HUES48 (cell line): ENCODE measurements at regions not wholly inside any gene's neighbourhood (a gene's known extent, or its start where the extent isn't known, plus 50 kb on each side); places are given as distances from the start of the nearest gene placed in this dataset.
"Not testable (repeated sequence)": the region's sequence is repeated elsewhere in the genome, so short reads cannot be mapped to it uniquely, and the experiment has no call there.

Source experiments
- H3K27ac ChIP-seq: one replicate; pipeline ENCODE4 v1.7.0; 2013; ENCODE audit warnings: low read depth, low read length, inconsistent platforms
- H3K27me3 ChIP-seq: 2 replicates; pipeline ENCODE4 v1.6.1; 2013; ENCODE audit warnings: mild to moderate bottlenecking, low read length; ENCODE audit not compliant: control insufficient read depth, insufficient read depth
- H3K36me3 ChIP-seq: 2 replicates; pipeline ENCODE4 v1.6.1; 2013; ENCODE audit warnings: low read length; ENCODE audit not compliant: control insufficient read depth, insufficient read depth
- H3K4me1 ChIP-seq: 2 replicates; pipeline ENCODE4 v1.6.1; 2013; ENCODE audit warnings: mild to moderate bottlenecking, low read length; ENCODE audit not compliant: control insufficient read depth, insufficient read depth
- H3K4me3 ChIP-seq: 2 replicates; pipeline ENCODE4 v1.5.1; 2013; ENCODE audit warnings: mild to moderate bottlenecking, low read depth, low read length
- H3K9ac ChIP-seq: 2 replicates; pipeline ENCODE4 v1.6.1; 2013; ENCODE audit warnings: mild to moderate bottlenecking, low read depth, low read length, moderate library complexity
- H3K9me3 ChIP-seq: 2 replicates; pipeline ENCODE4 v1.6.1; 2013; ENCODE audit warnings: low read length; ENCODE audit not compliant: control insufficient read depth, insufficient read depth

- H3K9me3 ChIP-seq, result no peaks in the 10 kb centered on the region
- H3K36me3 ChIP-seq, result no peaks in the 10 kb centered on the region
- H3K27me3 ChIP-seq, result no peaks in the 10 kb centered on the region
- no peak overlapping the region for H3K27ac ChIP-seq
- no peak overlapping the region for H3K4me3 ChIP-seq
- no peak overlapping the region for H3K9ac ChIP-seq
- no peaks in the 10 kb centered on the region for H3K4me1 ChIP-seq
These were observed 472.8 kb downstream of the EIPR1 start for GRCh38 chr2:2904721-2905350.

- Histone ChIP-seq H3K9ac (no peak overlapping the region), H3K27me3 (no peaks in the 10 kb centered on the region), H3K4me3 (no peak overlapping the region), H3K9me3 (no peaks in the 10 kb centered on the region), H3K27ac (no peak overlapping the region), H3K4me1 (no peaks in the 10 kb centered on the region), H3K36me3 (no peaks in the 10 kb centered on the region)
These were observed 474.9 kb downstream of the EIPR1 start for GRCh38 chr2:2902547-2903281.

GRCh38 chr2:2901384-2902345 is 476.0 kb downstream of the EIPR1 start:
- H3K4me1 ChIP-seq, result no peaks in the 10 kb centered on the region
- no peak overlapping the region for H3K27ac ChIP-seq
- no peaks in the 10 kb centered on the region for H3K27me3 ChIP-seq
- H3K4me3 ChIP-seq, result no peak overlapping the region
- H3K36me3 ChIP-seq, result no peaks in the 10 kb centered on the region
- H3K9me3 ChIP-seq, result no peaks in the 10 kb centered on the region
- no peak overlapping the region for H3K9ac ChIP-seq

GRCh38 chr2:2899826-2900225 is 477.8 kb downstream of the EIPR1 start:
- no peak overlapping the region for H3K9ac ChIP-seq
- no peaks in the 10 kb centered on the region for H3K9me3 ChIP-seq
- no peak overlapping the region for H3K27ac ChIP-seq
- H3K27me3 ChIP-seq, result no peaks in the 10 kb centered on the region
- H3K4me3 ChIP-seq, result no peak overlapping the region
- H3K36me3 ChIP-seq, result no peaks in the 10 kb centered on the region
- H3K4me1 ChIP-seq, result no peaks in the 10 kb centered on the region

GRCh38 chr2:2898744-2899143 is 478.9 kb downstream of the EIPR1 start:
- Histone ChIP-seq H3K36me3 (no peaks in the 10 kb centered on the region), H3K4me1 (no peaks in the 10 kb centered on the region), H3K9ac (no peak overlapping the region), H3K27me3 (no peaks in the 10 kb centered on the region), H3K4me3 (no peak overlapping the region), H3K9me3 (no peaks in the 10 kb centered on the region), H3K27ac (no peak overlapping the region)

- no peak overlapping the region for H3K4me3 ChIP-seq
- no peak overlapping the region for H3K27ac ChIP-seq
- no peak overlapping the region for H3K9ac ChIP-seq
- no peaks in the 10 kb centered on the region for H3K27me3 ChIP-seq
- no peaks in the 10 kb centered on the region for H3K36me3 ChIP-seq
- H3K9me3 ChIP-seq, result no peaks in the 10 kb centered on the region
- H3K4me1 ChIP-seq, result no peaks in the 10 kb centered on the region
These were observed 481.0 kb downstream of the EIPR1 start for GRCh38 chr2:2896643-2897042.

- Histone ChIP-seq H3K9me3 (no peaks in the 10 kb centered on the region), H3K9ac (no peak overlapping the region), H3K27ac (no peak overlapping the region), H3K4me3 (no peak overlapping the region), H3K27me3 (no peaks in the 10 kb centered on the region), H3K36me3 (no peaks in the 10 kb centered on the region), H3K4me1 (no peaks in the 10 kb centered on the region)
These were observed 481.6 kb downstream of the EIPR1 start for GRCh38 chr2:2896011-2896410.

GRCh38 chr2:2894011-2894410 is 483.6 kb downstream of the EIPR1 start:
- H3K4me1 ChIP-seq, H3K4me3 ChIP-seq, H3K27me3 ChIP-seq, H3K9me3 ChIP-seq, H3K9ac ChIP-seq, H3K36me3 ChIP-seq, H3K27ac ChIP-seq: not testable (repeated sequence)

- no peaks in the 10 kb centered on the region for H3K9me3 ChIP-seq
- H3K27me3 ChIP-seq, result no peaks in the 10 kb centered on the region
- no peak overlapping the region for H3K27ac ChIP-seq
- no peaks in the 10 kb centered on the region for H3K36me3 ChIP-seq
- no peaks in the 10 kb centered on the region for H3K4me1 ChIP-seq
- H3K4me3 ChIP-seq, result no peak overlapping the region
- H3K9ac ChIP-seq, result no peak overlapping the region
These were observed 484.7 kb downstream of the EIPR1 start for GRCh38 chr2:2892892-2893291.

GRCh38 chr2:2892378-2892777 is 485.2 kb downstream of the EIPR1 start:
- no peak overlapping the region for H3K27ac ChIP-seq
- H3K4me3 ChIP-seq, result no peak overlapping the region
- H3K4me1 ChIP-seq, result no peaks in the 10 kb centered on the region
- no peak overlapping the region for H3K9ac ChIP-seq
- H3K36me3 ChIP-seq, result no peaks in the 10 kb centered on the region
- no peaks in the 10 kb centered on the region for H3K27me3 ChIP-seq
- no peaks in the 10 kb centered on the region for H3K9me3 ChIP-seq

GRCh38 chr2:2890901-2891300 is 486.7 kb downstream of the EIPR1 start:
- no peak overlapping the region for H3K4me3 ChIP-seq
- H3K9ac ChIP-seq, result no peak overlapping the region
- H3K27ac ChIP-seq, result no peak overlapping the region
- no peaks in the 10 kb centered on the region for H3K4me1 ChIP-seq
- no peaks in the 10 kb centered on the region for H3K36me3 ChIP-seq
- no peaks in the 10 kb centered on the region for H3K27me3 ChIP-seq
- H3K9me3 ChIP-seq, result no peaks in the 10 kb centered on the region
